Myocyte (in vitro differentiated cells): ENCODE measurements at regions not wholly inside any gene's neighbourhood (a gene's known extent, or its start where the extent isn't known, plus 50 kb on each side); places are given as distances from the start of the nearest gene placed in this dataset.
A peak's percentile ranks its signal among the peaks of the same experiment; 100 is the strongest.

ENCODE experiments used
- DNase-seq: peaks from one replicate; pipeline ENCODE4 v3.0.0-alpha.2; 2012; ENCODE audit warnings: low read depth

GRCh38 chr11:71357414-71357813 lies 90.8 kb downstream of the DHCR7 start:
- no peak for DNase-seq

- DNase-seq: peak; percentile 9
Measured at GRCh38 chr11:71356904-71357303, 91.3 kb downstream of the DHCR7 start.

GRCh38 chr11:71356280-71356876 lies 91.8 kb downstream of the DHCR7 start:
- no peak for DNase-seq

- peak; percentile 20 for DNase-seq
Measured at GRCh38 chr11:71355281-71355680, 92.9 kb downstream of the DHCR7 start.

GRCh38 chr11:71354394-71355105 lies 93.6 kb downstream of the DHCR7 start:
- peak; percentile 47 for DNase-seq

- DNase-seq: no peak
Measured at GRCh38 chr11:71352748-71353147, 95.4 kb downstream of the DHCR7 start.

- no peak for DNase-seq
Measured at GRCh38 chr11:71352226-71352625, 96.0 kb downstream of the DHCR7 start.

GRCh38 chr11:71349627-71350026 lies 97.2 kb upstream of the SHANK2 start:
- no peak for DNase-seq

GRCh38 chr11:71343828-71344400 lies 91.5 kb upstream of the SHANK2 start:
- no peak for DNase-seq

GRCh38 chr11:71342951-71343827 lies 90.8 kb upstream of the SHANK2 start:
- peak; percentile 56 for DNase-seq

- peak; percentile 20 for DNase-seq
Measured at GRCh38 chr11:71342116-71342515, 89.7 kb upstream of the SHANK2 start.

- no peak for DNase-seq
Measured at GRCh38 chr11:71341596-71341995, 89.2 kb upstream of the SHANK2 start.

- DNase-seq: no peak
Measured at GRCh38 chr11:71341173-71341572, 88.8 kb upstream of the SHANK2 start.

GRCh38 chr11:71340086-71340606 lies 87.8 kb upstream of the SHANK2 start:
- no peak for DNase-seq

GRCh38 chr11:71339396-71339881 lies 87.1 kb upstream of the SHANK2 start:
- DNase-seq: no peak

- DNase-seq: no peak
Measured at GRCh38 chr11:71338801-71339395, 86.5 kb upstream of the SHANK2 start.

- no peak for DNase-seq
Measured at GRCh38 chr11:71336996-71337754, 84.8 kb upstream of the SHANK2 start.

- DNase-seq: peak; percentile 2
Measured at GRCh38 chr11:71336176-71336995, 84.0 kb upstream of the SHANK2 start.

GRCh38 chr11:71335371-71335770 lies 83.0 kb upstream of the SHANK2 start:
- DNase-seq: no peak
